SK-N-SH treated with all-trans-retinoic acid at 6 μM for 48 hours (cell line): ENCODE measurements at regions not wholly inside any gene's neighbourhood (a gene's known extent, or its start where the extent isn't known, plus 50 kb on each side); places are given as distances from the start of the nearest gene placed in this dataset.

Source experiments
- ATAC-seq: fragments of 200-7000 bp; cut with Tn5 transposase; 3 replicates; pipeline ENCODE4 v1.9.1; 2020; ENCODE audit warnings: mild to moderate bottlenecking, moderate library complexity
- ZFP3 ChIP-seq: fragments of 250-450 bp; sonication (Bioruptor Pico); IDR thresholded peaks from 2 replicates; pipeline ENCODE4 v1.5.0; 2020; ENCODE audit warnings: mild to moderate bottlenecking, moderate library complexity

GRCh38 chr6:90637320-90637719, 50.4 kb upstream of the MAP3K7 start:
- no peak for TF ChIP-seq ZFP3
- ATAC-seq: no peak
